ENCODE measurements at regions not wholly inside any gene's neighbourhood (a gene's known extent, or its start where the extent isn't known, plus 50 kb on each side); places are given as distances from the start of the nearest gene placed in this dataset.

- no peak for DNase-seq (ENCODE audit: low read depth in 4 of 4, low spot score in 3 of 4)
These were observed 152.8 kb downstream of the TM9SF2 start for GRCh38 chr13:99654076-99654475.

- no peak for DNase-seq (ENCODE audit: low read depth in 4 of 4, low spot score in 3 of 4)
These were observed 152.3 kb downstream of the TM9SF2 start for GRCh38 chr13:99653526-99653925.

DNA sequence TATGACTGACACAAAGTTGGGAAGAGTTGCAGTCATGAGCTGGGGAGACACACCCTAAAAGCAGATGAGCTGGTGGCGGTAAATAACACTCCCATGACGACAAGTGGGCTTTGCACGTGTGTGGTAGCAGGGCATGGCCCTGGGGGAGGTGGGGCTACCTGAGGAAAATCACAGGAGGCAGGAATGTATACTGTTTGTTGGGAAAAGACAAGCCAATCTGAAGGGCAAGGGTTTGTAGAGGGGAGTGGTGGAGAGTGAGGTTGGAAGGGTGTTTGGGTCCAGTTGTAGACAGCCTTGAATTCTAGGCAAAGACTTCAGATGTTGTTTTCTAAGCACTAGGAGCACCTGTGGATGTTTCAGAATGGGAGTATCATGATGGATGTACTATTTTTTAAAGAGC is 151.6 kb downstream of the TM9SF2 start:
- no peak for DNase-seq (ENCODE audit: low read depth in 4 of 4, low spot score in 3 of 4)

GRCh38 chr13:99652141-99652540 is 150.9 kb downstream of the TM9SF2 start:
- DNase-seq (ENCODE audit: low read depth in 4 of 4, low spot score in 3 of 4): no peak

DNA sequence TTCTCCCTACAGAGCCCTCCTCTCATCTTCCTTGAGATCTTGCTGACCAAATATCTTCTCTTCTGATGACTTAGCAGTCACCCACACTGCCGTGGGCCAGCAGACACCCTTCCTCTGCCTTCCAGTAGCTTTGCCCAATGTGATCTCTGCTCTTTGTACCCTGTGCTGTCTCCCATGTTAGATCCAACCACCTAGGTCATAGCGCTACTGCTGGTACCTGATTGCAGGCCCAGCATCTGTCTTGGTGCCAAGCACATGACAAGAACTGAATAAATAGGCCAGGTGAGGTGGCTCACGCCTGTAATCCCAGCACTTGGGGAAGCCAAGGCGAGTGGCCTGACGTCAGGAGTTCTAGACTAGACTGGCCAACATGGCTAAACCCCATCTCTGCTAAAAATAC is 149.7 kb downstream of the TM9SF2 start:
- no peak for DNase-seq (ENCODE audit: low read depth in 4 of 4, low spot score in 3 of 4)

DNA sequence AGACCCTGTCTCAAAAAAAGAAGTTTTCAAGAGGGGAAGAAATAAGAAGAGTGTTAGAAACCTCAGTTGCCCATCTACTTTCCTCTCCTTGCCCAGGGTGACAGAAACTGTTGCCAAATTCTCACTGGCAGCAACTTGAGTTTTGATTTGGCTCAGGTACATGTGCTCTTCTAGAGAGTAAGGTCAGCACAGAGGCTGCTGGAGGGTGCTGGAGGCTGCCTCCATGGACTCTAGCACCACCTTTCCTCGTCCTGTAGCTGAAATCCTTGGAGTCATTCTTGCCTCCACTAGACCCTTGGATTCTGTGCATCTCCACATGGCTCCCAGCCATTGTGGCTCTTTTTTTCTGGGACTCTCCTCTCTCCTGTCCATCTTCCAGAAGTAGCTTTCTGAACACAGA is 149.1 kb downstream of the TM9SF2 start:
- DNase-seq (ENCODE audit: low read depth in 4 of 4, low spot score in 3 of 4): no peak

DNA sequence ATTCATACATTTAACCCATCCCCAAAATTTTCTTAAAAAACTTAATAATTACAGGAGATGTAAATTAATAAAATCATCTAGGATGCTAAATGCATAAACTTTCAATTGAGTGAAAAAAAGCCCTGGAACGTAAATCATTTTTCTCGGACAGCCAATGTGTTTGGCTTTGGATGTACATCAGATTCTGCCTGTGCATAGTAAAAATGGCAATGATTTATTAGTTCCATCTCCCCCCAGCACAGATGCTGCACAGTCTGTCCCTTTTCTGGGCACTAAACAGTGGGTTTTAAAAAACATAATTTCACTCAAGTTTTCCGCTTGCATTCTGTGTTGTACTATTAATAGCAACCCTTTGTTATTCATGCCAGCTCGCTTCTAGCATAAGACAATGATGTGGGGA is 147.7 kb downstream of the TM9SF2 start:
- DNase-seq (ENCODE audit: low read depth in 4 of 4, low spot score in 3 of 4): no peak

DNA sequence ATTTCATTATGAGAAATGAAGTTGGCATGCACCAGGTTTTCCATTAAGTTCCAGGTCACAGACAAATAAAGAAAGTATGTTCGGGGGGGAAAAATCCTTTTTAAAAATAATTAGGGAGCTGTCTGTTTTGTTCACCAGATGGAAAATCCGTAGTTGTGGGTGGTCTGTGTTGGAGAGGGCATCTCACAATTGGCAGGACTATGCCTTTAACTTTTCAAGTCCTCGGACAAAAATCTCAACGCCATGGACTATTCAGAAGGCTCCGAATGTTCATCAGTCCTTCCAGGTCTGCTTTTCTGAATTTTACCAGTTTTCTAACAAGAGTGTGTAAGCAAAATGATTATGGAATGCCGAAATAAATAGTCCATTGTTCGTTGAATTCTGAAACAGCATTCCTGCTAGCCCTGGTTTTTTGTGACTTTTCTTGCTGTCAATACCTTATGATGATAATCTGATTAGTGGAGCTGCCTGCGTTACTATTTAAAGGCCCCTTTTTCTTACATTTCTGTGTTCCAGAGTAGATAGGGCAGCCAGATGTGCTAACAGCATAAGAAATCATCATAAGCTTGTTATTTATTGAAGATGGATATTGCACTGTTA is 146.9 kb downstream of the TM9SF2 start:
- DNase-seq (ENCODE audit: low read depth in 4 of 4, low spot score in 3 of 4): no peak

GRCh38 chr13:99647596-99647985 is 146.3 kb downstream of the TM9SF2 start:
- no peak for DNase-seq (ENCODE audit: low read depth in 4 of 4, low spot score in 3 of 4)

DNA sequence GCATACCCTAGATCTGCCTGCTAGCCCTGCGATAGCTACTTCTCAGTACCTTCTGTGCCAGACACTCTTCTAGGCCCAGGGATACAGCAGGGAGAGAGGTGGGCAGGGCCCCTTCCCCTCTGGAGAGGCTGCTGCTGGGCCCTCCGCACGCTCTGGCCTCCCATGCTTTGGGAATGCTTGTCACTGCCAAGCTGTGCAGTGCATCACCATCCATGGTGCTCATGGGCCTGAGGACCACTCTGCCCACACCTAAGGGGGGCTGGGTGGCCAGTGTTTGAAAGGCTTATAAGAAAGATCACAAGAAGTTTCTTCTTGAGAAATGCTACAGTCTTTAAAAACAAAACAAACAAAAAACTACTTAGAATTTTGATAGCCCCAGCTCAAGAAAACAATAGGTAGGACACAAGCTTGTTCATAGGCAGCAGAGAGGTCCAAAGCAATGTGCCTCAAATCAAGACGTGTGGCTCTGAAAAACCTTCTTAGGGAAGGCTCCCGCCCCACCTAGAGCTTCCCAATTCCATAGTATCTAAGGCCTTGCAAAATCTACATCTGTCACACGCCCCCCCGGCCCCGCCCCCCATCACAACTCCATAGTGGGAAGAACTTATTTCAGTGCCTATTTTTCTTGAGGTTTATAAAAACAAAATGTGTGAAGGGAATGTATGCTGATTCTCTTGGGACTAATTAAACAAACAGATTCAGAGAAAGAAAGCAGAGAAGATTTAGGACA is 145.8 kb downstream of the TM9SF2 start:
- DNase-seq (ENCODE audit: low read depth in 4 of 4, low spot score in 3 of 4): no peak

GRCh38 chr13:99642841-99643240 is 141.6 kb downstream of the TM9SF2 start:
- no peak for DNase-seq (ENCODE audit: low read depth in 4 of 4, low spot score in 3 of 4)

GRCh38 chr13:99642006-99642405 is 140.7 kb downstream of the TM9SF2 start:
- no peak for DNase-seq (ENCODE audit: low read depth in 4 of 4, low spot score in 3 of 4)

- no peak for DNase-seq (ENCODE audit: low read depth in 4 of 4, low spot score in 3 of 4)
These were observed 139.0 kb downstream of the TM9SF2 start for GRCh38 chr13:99640260-99640659.

GRCh38 chr13:99639126-99639525 is 137.9 kb downstream of the TM9SF2 start:
- no peak for DNase-seq (ENCODE audit: low read depth in 4 of 4, low spot score in 3 of 4)

DNA sequence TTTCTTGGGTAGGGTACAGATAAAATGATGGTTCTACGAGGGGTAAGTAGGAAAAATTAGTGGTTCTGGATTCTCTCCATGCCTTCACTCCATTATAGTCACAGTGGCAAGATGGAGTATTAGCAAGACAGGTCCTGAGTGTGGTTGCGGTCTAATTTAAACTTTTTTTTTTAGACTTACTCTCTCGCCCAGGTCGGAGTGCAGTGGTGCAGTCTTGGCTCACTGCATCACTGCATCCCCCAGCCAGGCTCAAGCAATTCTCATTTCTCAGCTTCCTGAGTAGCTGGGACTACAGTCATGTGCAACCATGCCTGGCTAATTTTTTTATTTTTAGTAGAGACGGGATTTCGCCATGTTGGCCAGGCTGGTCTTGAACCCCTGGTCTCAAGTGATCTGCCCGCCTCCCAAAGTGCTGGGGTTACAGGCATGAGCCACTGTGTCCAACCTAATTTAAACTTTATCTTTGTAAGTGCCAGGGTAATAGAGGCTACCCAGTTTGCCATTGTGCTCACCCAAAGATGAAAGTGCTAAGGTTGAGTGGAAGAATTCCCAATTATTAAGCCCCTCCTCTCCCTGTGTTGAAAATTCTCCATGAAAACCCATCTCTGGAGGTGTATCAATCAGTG is 135.6 kb downstream of the TM9SF2 start:
- no peak for DNase-seq (ENCODE audit: low read depth in 4 of 4, low spot score in 3 of 4)

DNA sequence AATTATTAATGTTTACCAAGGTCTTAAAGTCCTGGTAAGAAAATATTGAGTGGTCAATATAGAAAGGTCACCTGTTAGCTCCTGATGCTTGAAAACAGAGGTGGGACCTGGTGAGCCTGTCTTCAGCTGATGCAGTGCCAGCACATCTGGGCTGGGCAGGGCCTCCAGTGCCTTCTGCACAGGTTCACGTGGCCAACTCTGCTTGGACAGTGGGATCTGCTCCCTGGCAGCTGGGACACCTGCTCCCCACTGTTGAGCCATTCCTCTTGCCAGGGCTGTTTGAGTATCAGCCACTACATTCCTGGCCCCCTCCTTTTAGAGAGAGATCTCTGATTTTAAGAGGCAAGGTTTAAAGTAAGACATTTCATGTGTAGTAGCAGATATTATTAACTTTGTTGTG is 135.0 kb downstream of the TM9SF2 start:
- DNase-seq (ENCODE audit: low read depth in 4 of 4, low spot score in 3 of 4): no peak

GRCh38 chr13:99634672-99635071 is 133.4 kb downstream of the TM9SF2 start:
- no peak for DNase-seq (ENCODE audit: low read depth in 4 of 4, low spot score in 3 of 4)

- no peak for DNase-seq (ENCODE audit: low read depth in 4 of 4, low spot score in 3 of 4)
These were observed 129.1 kb downstream of the TM9SF2 start for GRCh38 chr13:99630269-99630898.

- no peak for DNase-seq (ENCODE audit: low read depth in 4 of 4, low spot score in 3 of 4)
These were observed 128.4 kb downstream of the TM9SF2 start for GRCh38 chr13:99629641-99630040.

- DNase-seq (ENCODE audit: low read depth in 4 of 4, low spot score in 3 of 4): no peak
These were observed 127.2 kb downstream of the TM9SF2 start for GRCh38 chr13:99628442-99628841.

DNA sequence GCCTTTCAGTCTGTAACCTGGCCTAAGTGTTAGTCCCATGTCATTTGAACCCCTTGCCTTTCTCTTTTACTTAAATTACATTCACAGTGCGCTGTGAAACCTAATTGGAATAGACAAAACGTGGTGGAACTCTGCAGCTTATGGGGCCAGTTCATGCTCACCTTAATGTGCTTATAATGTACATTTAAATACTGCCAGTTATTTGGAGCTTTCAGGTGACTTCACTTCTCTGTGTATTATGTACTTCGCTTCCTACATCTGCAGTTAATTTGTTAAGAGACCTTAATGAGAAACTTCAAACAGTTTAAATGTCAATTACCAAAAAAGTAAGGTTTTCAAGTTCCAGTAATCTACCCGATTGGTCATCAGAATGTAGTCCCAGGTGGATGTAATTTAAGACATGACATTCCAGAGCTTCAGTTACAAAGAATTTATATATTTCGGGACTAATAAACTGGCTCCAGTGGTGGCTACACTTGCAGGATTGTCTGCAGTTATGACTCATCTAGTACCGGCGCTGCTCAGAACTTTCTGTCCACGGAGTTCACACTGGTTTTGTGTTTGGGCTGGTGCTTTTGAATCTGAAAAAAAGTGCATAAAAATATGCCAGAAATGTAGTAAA is 125.3 kb downstream of the TM9SF2 start:
- DNase-seq (ENCODE audit: low read depth in 4 of 4, low spot score in 3 of 4): no peak
